HG03575 (cell line): ENCODE measurements at regions not wholly inside any gene's neighbourhood (a gene's known extent, or its start where the extent isn't known, plus 50 kb on each side); places are given as distances from the start of the nearest gene placed in this dataset.

ENCODE experiments used
- ATAC-seq: cut with Tn5 transposase; IDR thresholded peaks from one replicate; pipeline ENCODE4 v1.9.1; 2021; ENCODE audit not compliant: unreplicated experiment, insufficient number of reproducible peaks, low FRiP score; ENCODE audit errors: extremely low read depth

- no peak for ATAC-seq
Measured at GRCh38 chr2:59569124-59569523, 984.3 kb downstream of the BCL11A start.

GRCh38 chr2:59568461-59568860 lies 985.0 kb downstream of the BCL11A start:
- ATAC-seq = no peak

- no peak for ATAC-seq
Measured at GRCh38 chr2:59567151-59567550, 986.3 kb downstream of the BCL11A start.

- no peak for ATAC-seq
Measured at GRCh38 chr2:59566739-59567138, 986.7 kb downstream of the BCL11A start.

GRCh38 chr2:59561281-59561680 lies 992.2 kb downstream of the BCL11A start:
- no peak for ATAC-seq

GRCh38 chr2:59560769-59561168 lies 992.7 kb downstream of the BCL11A start:
- no peak for ATAC-seq

GRCh38 chr2:59540864-59541263 lies 1012.6 kb downstream of the BCL11A start:
- no peak for ATAC-seq

- no peak for ATAC-seq
Measured at GRCh38 chr2:59538398-59538911, 1015.0 kb downstream of the BCL11A start.

- ATAC-seq = no peak
Measured at GRCh38 chr2:59532808-59533207, 1020.6 kb downstream of the BCL11A start.

- no peak for ATAC-seq
Measured at GRCh38 chr2:59530258-59530657, 1023.2 kb downstream of the BCL11A start.

- no peak for ATAC-seq
Measured at GRCh38 chr2:59529726-59530125, 1023.7 kb downstream of the BCL11A start.

- no peak for ATAC-seq
Measured at GRCh38 chr2:59528525-59528924, 1024.9 kb downstream of the BCL11A start.

GRCh38 chr2:59502981-59503380 lies 1050.5 kb downstream of the BCL11A start:
- no peak for ATAC-seq

- no peak for ATAC-seq
Measured at GRCh38 chr2:59490994-59491393, 1062.5 kb downstream of the BCL11A start.

- ATAC-seq = no peak
Measured at GRCh38 chr2:59490192-59490591, 1063.3 kb downstream of the BCL11A start.

- no peak for ATAC-seq
Measured at GRCh38 chr2:59484673-59485072, 1068.8 kb downstream of the BCL11A start.

GRCh38 chr2:59463426-59463825 lies 1090.0 kb downstream of the BCL11A start:
- ATAC-seq = no peak

- no peak for ATAC-seq
Measured at GRCh38 chr2:59462422-59463197, 1090.8 kb downstream of the BCL11A start.

- ATAC-seq = no peak
Measured at GRCh38 chr2:59461127-59461526, 1092.3 kb downstream of the BCL11A start.

- ATAC-seq = no peak
Measured at GRCh38 chr2:59458800-59459199, 1094.7 kb downstream of the BCL11A start.

GRCh38 chr2:59456285-59456684 lies 1097.2 kb downstream of the BCL11A start:
- ATAC-seq = no peak
